Loucy (cell line): ENCODE measurements at regions not wholly inside any gene's neighbourhood (a gene's known extent, or its start where the extent isn't known, plus 50 kb on each side); places are given as distances from the start of the nearest gene placed in this dataset.

Source experiments
- CTCF ChIP-seq: fragments of 200-600 bp; sonication (generic); conservative IDR thresholded peaks from 2 replicates; pipeline ENCODE4 v1.5.1; 2014; ENCODE audit warnings: mild to moderate bottlenecking, antibody characterized with exemption, low read length
- EZH2phosphoT487 ChIP-seq: fragments of 200-600 bp; IDR thresholded peaks from 2 replicates; pipeline ENCODE4 v1.6.1; 2018; ENCODE audit warnings: antibody characterized with exemption, mild to moderate bottlenecking, moderate library complexity, borderline replicate concordance

- TF ChIP-seq CTCF (no peak), EZH2phosphoT487 (no peak)
Measured at GRCh38 chr22:35489239-35489638, 51.4 kb upstream of the RASD2 start.
